HepG2 (cell line): ENCODE measurements at regions not wholly inside any gene's neighbourhood (a gene's known extent, or its start where the extent isn't known, plus 50 kb on each side); places are given as distances from the start of the nearest gene placed in this dataset.

Experiments
- BCL6 ChIP-seq: IDR thresholded peaks from 2 replicates; pipeline ENCODE4 v1.6.1; 2016; ENCODE audit warnings: missing genetic modification reagents, missing compliant biosample characterization
- NFE2L2 ChIP-seq: fragments of 150-350 bp; IDR thresholded peaks from 2 replicates; pipeline ENCODE4 v1.6.1; 2014; ENCODE audit warnings: low read length
- NR2F6 ChIP-seq, 2 experiments: IDR thresholded peaks; 2 replicates each; pipeline ENCODE4 v1.6.1; 2016; ENCODE audit warnings: antibody characterized with exemption in 1 of 2, mild to moderate bottlenecking in 1 of 2
- SUZ12 ChIP-seq: fragments of 150-350 bp; IDR thresholded peaks from 2 replicates; pipeline ENCODE4 v1.6.1; 2014; ENCODE audit warnings: low read depth, low read length
- ZKSCAN1 ChIP-seq: fragments of 150-350 bp; IDR thresholded peaks from 2 replicates; pipeline ENCODE4 v1.6.1; 2014; ENCODE audit warnings: low read length
- ZNF629 ChIP-seq: sonication (generic); formaldehyde crosslinking; conservative IDR thresholded peaks from 2 replicates; pipeline ENCODE4 v1.5.0; 2020; ENCODE audit warnings: missing genetic modification reagents
- ZNF646 ChIP-seq: sonication (generic); formaldehyde crosslinking; IDR thresholded peaks from 2 replicates; pipeline ENCODE4 v1.9.0; 2021; ENCODE audit warnings: mild to moderate bottlenecking, missing genetic modification reagents

GRCh38 chr12:111225307-111225706, 143.6 kb downstream of the PHETA1 start (continued):
- TF ChIP-seq ZNF646 (CRISPR knock-in tag) (no peak), SUZ12 (no peak), ZNF629 (peak; percentile 54), NR2F6 (IDR thresholded peaks at IDR 0.05) (no peak), NR2F6 (CRISPR knock-in tag; IDR thresholded peaks at IDR 0.05) (no peak), NFE2L2 (no peak), ZKSCAN1 (no peak), BCL6 (CRISPR knock-in tag) (no peak)
